Astrocyte (in vitro differentiated cells and primary cell): ENCODE measurements at regions not wholly inside any gene's neighbourhood (a gene's known extent, or its start where the extent isn't known, plus 50 kb on each side); places are given as distances from the start of the nearest gene placed in this dataset.

Experiments
- EZH2 ChIP-seq: IDR thresholded peaks from 2 replicates; pipeline ENCODE4 v1.6.1; 2012; ENCODE audit warnings: mild to moderate bottlenecking, low read length, inconsistent platforms; ENCODE audit not compliant: insufficient read depth
- TF ChIP-seq, protein P1 (sequence below): IDR thresholded peaks from 2 replicates; pipeline ENCODE4 v1.5.1; 2011; ENCODE audit warnings: low read depth, mild to moderate bottlenecking, inconsistent platforms, low read length, moderate library complexity; ENCODE audit not compliant: insufficient read depth

DNA sequence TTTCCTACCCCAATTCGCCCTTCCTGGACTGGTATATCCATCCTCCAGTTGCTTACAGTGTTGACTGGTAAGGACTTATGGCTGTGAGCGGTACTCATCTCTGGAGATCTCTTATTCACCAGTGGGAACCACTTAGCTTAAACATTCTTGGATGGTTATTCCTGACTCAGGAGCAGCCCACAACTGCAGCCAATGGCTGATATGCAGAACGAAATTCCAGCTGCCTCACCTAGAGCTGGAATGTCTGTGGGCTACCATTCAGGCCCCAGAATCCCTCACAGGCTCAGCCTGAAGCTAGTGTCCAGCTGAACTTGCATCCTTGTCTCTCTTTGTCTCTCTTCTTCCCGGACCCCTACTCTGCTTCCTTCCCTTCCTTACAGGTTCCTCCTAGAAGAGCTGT is 138.9 kb upstream of the SMIM31 start:
- TF ChIP-seq, protein P1, sequence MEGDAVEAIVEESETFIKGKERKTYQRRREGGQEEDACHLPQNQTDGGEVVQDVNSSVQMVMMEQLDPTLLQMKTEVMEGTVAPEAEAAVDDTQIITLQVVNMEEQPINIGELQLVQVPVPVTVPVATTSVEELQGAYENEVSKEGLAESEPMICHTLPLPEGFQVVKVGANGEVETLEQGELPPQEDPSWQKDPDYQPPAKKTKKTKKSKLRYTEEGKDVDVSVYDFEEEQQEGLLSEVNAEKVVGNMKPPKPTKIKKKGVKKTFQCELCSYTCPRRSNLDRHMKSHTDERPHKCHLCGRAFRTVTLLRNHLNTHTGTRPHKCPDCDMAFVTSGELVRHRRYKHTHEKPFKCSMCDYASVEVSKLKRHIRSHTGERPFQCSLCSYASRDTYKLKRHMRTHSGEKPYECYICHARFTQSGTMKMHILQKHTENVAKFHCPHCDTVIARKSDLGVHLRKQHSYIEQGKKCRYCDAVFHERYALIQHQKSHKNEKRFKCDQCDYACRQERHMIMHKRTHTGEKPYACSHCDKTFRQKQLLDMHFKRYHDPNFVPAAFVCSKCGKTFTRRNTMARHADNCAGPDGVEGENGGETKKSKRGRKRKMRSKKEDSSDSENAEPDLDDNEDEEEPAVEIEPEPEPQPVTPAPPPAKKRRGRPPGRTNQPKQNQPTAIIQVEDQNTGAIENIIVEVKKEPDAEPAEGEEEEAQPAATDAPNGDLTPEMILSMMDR: no peak
- no peak for TF ChIP-seq EZH2
